ENCODE measurements at regions not wholly inside any gene's neighbourhood (a gene's known extent, or its start where the extent isn't known, plus 50 kb on each side); places are given as distances from the start of the nearest gene placed in this dataset.

DNA sequence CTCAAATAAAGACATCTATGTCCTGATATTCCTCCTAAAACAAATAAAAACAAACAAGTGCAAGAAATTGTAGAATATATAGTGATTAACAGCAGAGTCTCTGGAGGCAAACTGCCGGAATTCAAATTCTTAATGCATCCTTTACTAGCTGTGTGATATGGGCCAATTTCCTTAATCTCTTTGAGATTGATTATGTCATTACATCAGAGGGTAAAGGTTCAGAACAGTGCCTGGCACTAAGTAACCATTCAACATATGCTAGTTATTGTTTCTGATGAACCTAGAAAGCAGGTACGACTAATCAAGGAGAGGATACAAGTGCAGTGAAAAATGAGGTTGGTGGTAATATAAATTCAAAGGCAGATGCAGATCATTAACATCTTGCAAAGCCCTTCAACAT lies 81.1 kb upstream of the ADAMTS19 start:
- DNase-seq (ENCODE audit: low read depth), result no peak
- TF ChIP-seq, protein P1, sequence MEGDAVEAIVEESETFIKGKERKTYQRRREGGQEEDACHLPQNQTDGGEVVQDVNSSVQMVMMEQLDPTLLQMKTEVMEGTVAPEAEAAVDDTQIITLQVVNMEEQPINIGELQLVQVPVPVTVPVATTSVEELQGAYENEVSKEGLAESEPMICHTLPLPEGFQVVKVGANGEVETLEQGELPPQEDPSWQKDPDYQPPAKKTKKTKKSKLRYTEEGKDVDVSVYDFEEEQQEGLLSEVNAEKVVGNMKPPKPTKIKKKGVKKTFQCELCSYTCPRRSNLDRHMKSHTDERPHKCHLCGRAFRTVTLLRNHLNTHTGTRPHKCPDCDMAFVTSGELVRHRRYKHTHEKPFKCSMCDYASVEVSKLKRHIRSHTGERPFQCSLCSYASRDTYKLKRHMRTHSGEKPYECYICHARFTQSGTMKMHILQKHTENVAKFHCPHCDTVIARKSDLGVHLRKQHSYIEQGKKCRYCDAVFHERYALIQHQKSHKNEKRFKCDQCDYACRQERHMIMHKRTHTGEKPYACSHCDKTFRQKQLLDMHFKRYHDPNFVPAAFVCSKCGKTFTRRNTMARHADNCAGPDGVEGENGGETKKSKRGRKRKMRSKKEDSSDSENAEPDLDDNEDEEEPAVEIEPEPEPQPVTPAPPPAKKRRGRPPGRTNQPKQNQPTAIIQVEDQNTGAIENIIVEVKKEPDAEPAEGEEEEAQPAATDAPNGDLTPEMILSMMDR (conservative IDR thresholded peaks at IDR 0.05; ENCODE audit: low read depth, low read length), result no peak
- no peak overlapping the region for H3K4me3 ChIP-seq (ENCODE audit: low read depth, low read length)

GRCh38 chr5:129379406-129379805 lies 80.7 kb upstream of the ADAMTS19 start:
- TF ChIP-seq, protein P1 (conservative IDR thresholded peaks at IDR 0.05; ENCODE audit: low read depth, low read length), result no peak
- DNase-seq (ENCODE audit: low read depth), result no peak
- H3K4me3 ChIP-seq (ENCODE audit: low read depth, low read length), result no peak overlapping the region

- TF ChIP-seq, protein P1 (conservative IDR thresholded peaks at IDR 0.05; ENCODE audit: low read depth, low read length), result no peak
- H3K4me3 ChIP-seq (ENCODE audit: low read depth, low read length), result no peak overlapping the region
- no peak for DNase-seq (ENCODE audit: low read depth)
These were observed 77.0 kb upstream of the ADAMTS19 start for GRCh38 chr5:129382921-129383672.

GRCh38 chr5:129384193-129384592 lies 75.9 kb upstream of the ADAMTS19 start:
- TF ChIP-seq, protein P1 (conservative IDR thresholded peaks at IDR 0.05; ENCODE audit: low read depth, low read length), result no peak
- DNase-seq (ENCODE audit: low read depth), result no peak
- no peak overlapping the region for H3K4me3 ChIP-seq (ENCODE audit: low read depth, low read length)

- TF ChIP-seq, protein P1 (conservative IDR thresholded peaks at IDR 0.05; ENCODE audit: low read depth, low read length), result no peak
- DNase-seq (ENCODE audit: low read depth), result no peak
- no peak overlapping the region for H3K4me3 ChIP-seq (ENCODE audit: low read depth, low read length)
These were observed 75.4 kb upstream of the ADAMTS19 start for GRCh38 chr5:129384736-129385135.

DNA sequence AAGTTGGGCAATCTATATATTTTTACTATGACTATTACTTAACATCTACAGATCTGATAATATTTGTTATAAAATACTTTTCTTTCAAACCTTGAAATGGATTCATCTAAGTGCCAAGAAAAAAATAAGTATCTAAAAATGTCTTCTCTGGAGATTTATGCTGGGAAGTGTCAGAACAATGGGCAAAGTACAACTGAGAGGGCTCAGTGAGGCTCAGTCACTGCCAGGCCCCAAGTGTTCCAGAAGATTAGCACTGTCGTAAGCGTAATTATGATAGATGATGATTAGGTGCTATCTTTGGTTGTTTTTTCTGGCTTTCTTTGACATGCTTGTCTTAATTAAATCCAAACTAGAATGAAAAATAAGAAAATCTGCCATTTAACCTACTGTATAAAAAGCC lies 72.2 kb upstream of the ADAMTS19 start:
- H3K4me3 ChIP-seq (ENCODE audit: low read depth, low read length), result no peak overlapping the region
- no peak for DNase-seq (ENCODE audit: low read depth)
- TF ChIP-seq, protein P1 (conservative IDR thresholded peaks at IDR 0.05; ENCODE audit: low read depth, low read length), result no peak

GRCh38 chr5:129392681-129393080 lies 67.4 kb upstream of the ADAMTS19 start:
- TF ChIP-seq, protein P1 (conservative IDR thresholded peaks at IDR 0.05; ENCODE audit: low read depth, low read length), result no peak
- H3K4me3 ChIP-seq (ENCODE audit: low read depth, low read length), result no peak overlapping the region
- no peak for DNase-seq (ENCODE audit: low read depth)
